Right ventricle myocardium superior (tissue), 1 donor: ENCODE measurements at regions not wholly inside any gene's neighbourhood (a gene's known extent, or its start where the extent isn't known, plus 50 kb on each side); places are given as distances from the start of the nearest gene placed in this dataset.

Experiments
- ATAC-seq: fragments of 200-7000 bp; cut with Tn5 transposase; one replicate; pipeline ENCODE4 v1.9.1; 2020; ENCODE audit warnings: mild to moderate bottlenecking; ENCODE audit not compliant: poor library complexity
- DNase-seq: peaks from one replicate; pipeline ENCODE4 v3.0.0-alpha.2; 2020
- intact Hi-C: fragments of 100-400 bp; cut with DNase I; formaldehyde crosslinking; loops from one replicate; pipeline ENCODE4 v1.11.2; 2022
- donor health status: DM: no; HTN: yes; CAD: no; lungs with severe emphysema.

GRCh38 chr1:29786791-29787732, 550.7 kb downstream of the PTPRU start:
- intact Hi-C loops = no loop called here
- DNase-seq = no peak
- no peak for ATAC-seq

GRCh38 chr1:29786195-29786594, 549.9 kb downstream of the PTPRU start:
- ATAC-seq (no peak), DNase-seq (no peak)
- intact Hi-C loops = no loop called here

GRCh38 chr1:29785554-29785953, 549.2 kb downstream of the PTPRU start:
- DNase-seq (no peak), ATAC-seq (no peak)
- intact Hi-C loops = no loop called here

- ATAC-seq = no peak
- intact Hi-C loops = no loop called here
Observed at GRCh38 chr1:29785137-29785527, 548.8 kb downstream of the PTPRU start.

GRCh38 chr1:29784276-29785136, 548.2 kb downstream of the PTPRU start:
- intact Hi-C loops = no loop called here
- DNase-seq = no peak
- no peak for ATAC-seq

More at GRCh38 chr1:29785137-29785527, 548.8 kb downstream of the PTPRU start:
- no peak for DNase-seq

- DNase-seq (no peak), ATAC-seq (no peak)
- intact Hi-C loops = no loop called here
Observed at GRCh38 chr1:29783508-29784275, 547.4 kb downstream of the PTPRU start.

- ATAC-seq (no peak), DNase-seq (no peak)
- intact Hi-C loops = no loop called here
Observed at GRCh38 chr1:29782846-29783507, 546.7 kb downstream of the PTPRU start.

GRCh38 chr1:29779146-29779545, 542.8 kb downstream of the PTPRU start:
- no peak for DNase-seq
- intact Hi-C loops = no loop called here

GRCh38 chr1:29777522-29777921, 541.2 kb downstream of the PTPRU start:
- ATAC-seq = no peak
- no peak for DNase-seq
- intact Hi-C loops = no loop called here

More at GRCh38 chr1:29779146-29779545, 542.8 kb downstream of the PTPRU start:
- no peak for ATAC-seq

- intact Hi-C loops = no loop called here
- ATAC-seq = no peak
- DNase-seq = no peak
Observed at GRCh38 chr1:29774355-29774754, 538.0 kb downstream of the PTPRU start.

- ATAC-seq (no peak), DNase-seq (no peak)
- intact Hi-C loops = no loop called here
Observed at GRCh38 chr1:29772584-29773100, 536.3 kb downstream of the PTPRU start.

- no peak for ATAC-seq
- intact Hi-C loops = no loop called here
- DNase-seq = no peak
Observed at GRCh38 chr1:29767769-29768425, 531.6 kb downstream of the PTPRU start.

GRCh38 chr1:29767088-29767685, 530.9 kb downstream of the PTPRU start:
- intact Hi-C loops = no loop called here
- DNase-seq = no peak
- ATAC-seq = no peak

GRCh38 chr1:29762635-29763034, 526.3 kb downstream of the PTPRU start:
- intact Hi-C loops = no loop called here
- no peak for DNase-seq
- ATAC-seq = no peak

GRCh38 chr1:29761159-29761928, 525.0 kb downstream of the PTPRU start:
- ATAC-seq (no peak), DNase-seq (no peak)
- intact Hi-C loops = no loop called here

- intact Hi-C loops = no loop called here
- no peak for ATAC-seq
- no peak for DNase-seq
Observed at GRCh38 chr1:29760067-29760564, 523.8 kb downstream of the PTPRU start.
